RCC 7860 (cell line): ENCODE measurements at regions not wholly inside any gene's neighbourhood (a gene's known extent, or its start where the extent isn't known, plus 50 kb on each side); places are given as distances from the start of the nearest gene placed in this dataset.

Experiments
- DNase-seq: peaks from one replicate; pipeline ENCODE4 v3.0.0-alpha.2; 2015; ENCODE audit warnings: low spot score
- FAIRE-seq: peaks from 2 replicates; lab custom pipeline; 2012; peaks lifted over from hg19 to GRCh38; lab: Jason Lieb, UNC

- DNase-seq (peak; percentile 22), FAIRE-seq (no peak)
These were observed 502.9 kb downstream of the CD83 start for GRCh38 chr6:14620522-14620921.

- no peak for FAIRE-seq
- no peak for DNase-seq
These were observed 503.9 kb downstream of the CD83 start for GRCh38 chr6:14621518-14621917.

GRCh38 chr6:14622085-14622484, 504.5 kb downstream of the CD83 start:
- DNase-seq: no peak
- FAIRE-seq: no peak

GRCh38 chr6:14622909-14623505, 505.4 kb downstream of the CD83 start:
- DNase-seq: no peak
- no peak for FAIRE-seq

- DNase-seq: no peak
- no peak for FAIRE-seq
These were observed 507.8 kb downstream of the CD83 start for GRCh38 chr6:14625173-14625895.

GRCh38 chr6:14626556-14626955, 509.0 kb downstream of the CD83 start:
- DNase-seq: no peak
- FAIRE-seq: no peak

GRCh38 chr6:14630016-14630415, 512.4 kb downstream of the CD83 start:
- FAIRE-seq (no peak), DNase-seq (no peak)

GRCh38 chr6:14633479-14633878, 515.9 kb downstream of the CD83 start:
- FAIRE-seq (no peak), DNase-seq (no peak)

- FAIRE-seq: no peak
- no peak for DNase-seq
These were observed 516.5 kb downstream of the CD83 start for GRCh38 chr6:14634072-14634471.

- DNase-seq: no peak
- no peak for FAIRE-seq
These were observed 517.6 kb downstream of the CD83 start for GRCh38 chr6:14635195-14635594.

- FAIRE-seq: no peak
- no peak for DNase-seq
These were observed 518.5 kb downstream of the CD83 start for GRCh38 chr6:14635934-14636591.

- FAIRE-seq (no peak), DNase-seq (no peak)
These were observed 520.9 kb downstream of the CD83 start for GRCh38 chr6:14638435-14638905.

- no peak for DNase-seq
- no peak for FAIRE-seq
These were observed 521.6 kb downstream of the CD83 start for GRCh38 chr6:14638906-14639761.

- DNase-seq (no peak), FAIRE-seq (no peak)
These were observed 522.5 kb downstream of the CD83 start for GRCh38 chr6:14639983-14640599.

- no peak for DNase-seq
- no peak for FAIRE-seq
These were observed 523.1 kb downstream of the CD83 start for GRCh38 chr6:14640631-14641030.

GRCh38 chr6:14641423-14642135, 524.0 kb downstream of the CD83 start:
- DNase-seq: no peak
- FAIRE-seq: no peak

- FAIRE-seq: no peak
These were observed 524.5 kb downstream of the CD83 start for GRCh38 chr6:14642136-14642505.

GRCh38 chr6:14642842-14643241, 525.3 kb downstream of the CD83 start:
- no peak for FAIRE-seq
- DNase-seq: no peak

More at GRCh38 chr6:14642136-14642505, 524.5 kb downstream of the CD83 start:
- DNase-seq: no peak

- DNase-seq (peak; percentile 7), FAIRE-seq (no peak)
These were observed 526.8 kb downstream of the CD83 start for GRCh38 chr6:14644381-14644780.

GRCh38 chr6:14645221-14645620, 527.6 kb downstream of the CD83 start:
- DNase-seq: no peak
- FAIRE-seq: no peak
